ENCODE measurements at regions not wholly inside any gene's neighbourhood (a gene's known extent, or its start where the extent isn't known, plus 50 kb on each side); places are given as distances from the start of the nearest gene placed in this dataset.

GRCh38 chr16:86252596-86252995 lies 257.7 kb upstream of the FOXF1 start:
- no peak for TF ChIP-seq CTCF (IDR thresholded peaks at IDR 0.05)
- no peak for TF ChIP-seq POLR2A (IDR thresholded peaks at IDR 0.05)

Measured in lower leg skin (tissue), 3 donors.